HG03565 (cell line): ENCODE measurements at regions not wholly inside any gene's neighbourhood (a gene's known extent, or its start where the extent isn't known, plus 50 kb on each side); places are given as distances from the start of the nearest gene placed in this dataset.
"Not testable (repeated sequence)": the region's sequence is repeated elsewhere in the genome, so short reads cannot be mapped to it uniquely, and the experiment has no call there.

Experiments
- ATAC-seq: cut with Tn5 transposase; IDR thresholded peaks from one replicate; pipeline ENCODE4 v1.9.1; 2021; ENCODE audit warnings: mild to moderate bottlenecking, moderate library complexity; ENCODE audit not compliant: unreplicated experiment

- ATAC-seq = not testable (repeated sequence)
These were observed 1624.0 kb upstream of the AGA start for GRCh38 chr4:179066254-179066653.

GRCh38 chr4:179071131-179071530 lies 1628.9 kb upstream of the AGA start:
- ATAC-seq = no peak

GRCh38 chr4:179076865-179077264 lies 1634.6 kb upstream of the AGA start:
- no peak for ATAC-seq

GRCh38 chr4:179095585-179096221 lies 1653.5 kb upstream of the AGA start:
- ATAC-seq = no peak

GRCh38 chr4:179097741-179098140 lies 1655.5 kb upstream of the AGA start:
- no peak for ATAC-seq

GRCh38 chr4:179110356-179110755 lies 1668.1 kb upstream of the AGA start:
- no peak for ATAC-seq

GRCh38 chr4:179110816-179111215 lies 1668.6 kb upstream of the AGA start:
- ATAC-seq = no peak

- no peak for ATAC-seq
These were observed 1670.4 kb upstream of the AGA start for GRCh38 chr4:179112441-179113170.

- no peak for ATAC-seq
These were observed 1672.4 kb upstream of the AGA start for GRCh38 chr4:179114615-179115014.

- no peak for ATAC-seq
These were observed 1673.8 kb upstream of the AGA start for GRCh38 chr4:179116011-179116410.

- ATAC-seq = no peak
These were observed 1674.3 kb upstream of the AGA start for GRCh38 chr4:179116581-179116980.

GRCh38 chr4:179123084-179123483 lies 1680.8 kb upstream of the AGA start:
- ATAC-seq = no peak

- no peak for ATAC-seq
These were observed 1682.2 kb upstream of the AGA start for GRCh38 chr4:179124419-179124818.

- ATAC-seq = no peak
These were observed 1682.7 kb upstream of the AGA start for GRCh38 chr4:179124957-179125356.

GRCh38 chr4:179125870-179126269 lies 1683.6 kb upstream of the AGA start:
- ATAC-seq = no peak

- ATAC-seq = no peak
These were observed 1686.1 kb upstream of the AGA start for GRCh38 chr4:179128299-179128698.

- no peak for ATAC-seq
These were observed 1688.0 kb upstream of the AGA start for GRCh38 chr4:179130122-179130714.

- ATAC-seq = no peak
These were observed 1703.7 kb upstream of the AGA start for GRCh38 chr4:179145746-179146525.

GRCh38 chr4:179151770-179152169 lies 1709.5 kb upstream of the AGA start:
- no peak for ATAC-seq

GRCh38 chr4:179163147-179163546 lies 1720.9 kb upstream of the AGA start:
- ATAC-seq = no peak

GRCh38 chr4:179164267-179164999 lies 1722.2 kb upstream of the AGA start:
- ATAC-seq = no peak
